HepG2 (cell line): ENCODE measurements at regions not wholly inside any gene's neighbourhood (a gene's known extent, or its start where the extent isn't known, plus 50 kb on each side); places are given as distances from the start of the nearest gene placed in this dataset.

Source experiments
- ATF1 ChIP-seq: IDR thresholded peaks from 2 replicates; pipeline ENCODE4 v1.6.1; 2016; ENCODE audit warnings: mild to moderate bottlenecking, control low read depth
- ATF7 ChIP-seq, 2 experiments: fragments of 450-650 bp in 1 of 2; sonication (generic) in 1 of 2; formaldehyde crosslinking in 1 of 2; IDR thresholded peaks; 2 replicates each; pipeline versions ENCODE4 v1.4.0 to v1.6.1; 2016 to 2020; ENCODE audit warnings: antibody characterized with exemption in 1 of 2, mild to moderate bottlenecking in 1 of 2, missing genetic modification reagents in 1 of 2
- BORCS8-MEF2B ChIP-seq: sonication (generic); formaldehyde crosslinking; IDR thresholded peaks from 2 replicates; pipeline ENCODE4 v1.8.0; 2022; ENCODE audit warnings: mild to moderate bottlenecking, missing genetic modification reagents
- PAXIP1 ChIP-seq: sonication (generic); formaldehyde crosslinking; conservative IDR thresholded peaks from 2 replicates; pipeline ENCODE4 v1.4.0; 2020; ENCODE audit warnings: mild to moderate bottlenecking, missing genetic modification reagents, moderate library complexity
- ZNF138 ChIP-seq: sonication (generic); formaldehyde crosslinking; IDR thresholded peaks from 2 replicates; pipeline ENCODE4 v1.5.0; 2020; ENCODE audit warnings: mild to moderate bottlenecking, low read depth, missing genetic modification reagents
- ZNF296 ChIP-seq: sonication (generic); formaldehyde crosslinking; conservative IDR thresholded peaks from 2 replicates; pipeline ENCODE4 v1.5.0; 2020; ENCODE audit warnings: mild to moderate bottlenecking, missing genetic modification reagents
- ZNF619 ChIP-seq: sonication (generic); formaldehyde crosslinking; IDR thresholded peaks from 2 replicates; pipeline ENCODE4 v1.4.0; 2020; ENCODE audit warnings: mild to moderate bottlenecking, missing genetic modification reagents
- TF ChIP-seq, protein P1 (sequence below), 2 experiments: sonication (generic) in 1 of 2; formaldehyde crosslinking in 1 of 2; IDR thresholded peaks; 2 replicates each; pipeline versions ENCODE4 v1.6.1 to v1.9.0; 2014 to 2022; ENCODE audit warnings: antibody characterized with exemption in 1 of 2, borderline replicate concordance in 1 of 2, inconsistent platforms in 1 of 2, low read depth in 1 of 2, missing genetic modification reagents in 1 of 2

GRCh38 chr5:25330721-25331120, 685.9 kb upstream of the CDH10 start (continued):
- TF ChIP-seq ATF7 (IDR thresholded peaks at IDR 0.05) (no peak), ATF7 (CRISPR knock-in tag; IDR thresholded peaks at IDR 0.05) (no peak), PAXIP1 (CRISPR knock-in tag) (no peak), ZNF296 (CRISPR knock-in tag) (no peak), ZNF619 (CRISPR knock-in tag) (no peak), BORCS8-MEF2B (CRISPR knock-in tag) (no peak), ATF1 (CRISPR knock-in tag) (no peak), ZNF138 (CRISPR knock-in tag) (no peak)
- TF ChIP-seq, protein P1, sequence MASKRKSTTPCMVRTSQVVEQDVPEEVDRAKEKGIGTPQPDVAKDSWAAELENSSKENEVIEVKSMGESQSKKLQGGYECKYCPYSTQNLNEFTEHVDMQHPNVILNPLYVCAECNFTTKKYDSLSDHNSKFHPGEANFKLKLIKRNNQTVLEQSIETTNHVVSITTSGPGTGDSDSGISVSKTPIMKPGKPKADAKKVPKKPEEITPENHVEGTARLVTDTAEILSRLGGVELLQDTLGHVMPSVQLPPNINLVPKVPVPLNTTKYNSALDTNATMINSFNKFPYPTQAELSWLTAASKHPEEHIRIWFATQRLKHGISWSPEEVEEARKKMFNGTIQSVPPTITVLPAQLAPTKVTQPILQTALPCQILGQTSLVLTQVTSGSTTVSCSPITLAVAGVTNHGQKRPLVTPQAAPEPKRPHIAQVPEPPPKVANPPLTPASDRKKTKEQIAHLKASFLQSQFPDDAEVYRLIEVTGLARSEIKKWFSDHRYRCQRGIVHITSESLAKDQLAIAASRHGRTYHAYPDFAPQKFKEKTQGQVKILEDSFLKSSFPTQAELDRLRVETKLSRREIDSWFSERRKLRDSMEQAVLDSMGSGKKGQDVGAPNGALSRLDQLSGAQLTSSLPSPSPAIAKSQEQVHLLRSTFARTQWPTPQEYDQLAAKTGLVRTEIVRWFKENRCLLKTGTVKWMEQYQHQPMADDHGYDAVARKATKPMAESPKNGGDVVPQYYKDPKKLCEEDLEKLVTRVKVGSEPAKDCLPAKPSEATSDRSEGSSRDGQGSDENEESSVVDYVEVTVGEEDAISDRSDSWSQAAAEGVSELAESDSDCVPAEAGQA (IDR thresholded peaks at IDR 0.05; ENCODE audit: low read depth): no peak
- TF ChIP-seq, protein P1 (CRISPR knock-in tag; IDR thresholded peaks at IDR 0.05; ENCODE audit: borderline replicate concordance): no peak
